GM23338 (cell line): ENCODE measurements at regions not wholly inside any gene's neighbourhood (a gene's known extent, or its start where the extent isn't known, plus 50 kb on each side); places are given as distances from the start of the nearest gene placed in this dataset.

ENCODE experiments used
- CREB1 ChIP-seq: fragments of 250-450 bp; sonication (Bioruptor Pico); IDR thresholded peaks from 2 replicates; pipeline ENCODE4 v1.5.0; 2020; ENCODE audit warnings: low read depth, mild to moderate bottlenecking, moderate library complexity
- CTCF ChIP-seq, 2 experiments: fragments of 200-600 bp in 1 of 2; sonication (generic) in 1 of 2; conservative IDR thresholded peaks; 2 replicates each; pipeline versions ENCODE4 v1.5.1 to v1.6.1; 2016 to 2017; ENCODE audit warnings: antibody characterized with exemption in 2 of 2, low read depth in 2 of 2, mild to moderate bottlenecking in 2 of 2, moderate library complexity in 1 of 2
- ETS1 ChIP-seq: IDR thresholded peaks from 2 replicates; pipeline ENCODE4 v1.6.1; 2016; ENCODE audit warnings: antibody characterized with exemption
- EZH2 ChIP-seq: fragments of 200-600 bp; sonication (generic); IDR thresholded peaks from one replicate; pipeline ENCODE4 v1.8.0; 2017; ENCODE audit warnings: antibody characterized with exemption, mild to moderate bottlenecking, low read depth; ENCODE audit not compliant: unreplicated experiment
- POLR2AphosphoS5 ChIP-seq: IDR thresholded peaks from 2 replicates; pipeline ENCODE4 v1.6.1; 2016; ENCODE audit warnings: antibody characterized with exemption, low read depth
- REST ChIP-seq: IDR thresholded peaks from one replicate; pipeline ENCODE4 v1.6.1; 2018; ENCODE audit warnings: antibody characterized with exemption; ENCODE audit not compliant: unreplicated experiment
- STAT1 ChIP-seq: IDR thresholded peaks from one replicate; pipeline ENCODE4 v1.6.1; 2016; ENCODE audit warnings: antibody characterized with exemption; ENCODE audit not compliant: unreplicated experiment
- ZNF462 ChIP-seq: fragments of 250-450 bp; sonication (Bioruptor Pico); IDR thresholded peaks from 2 replicates; pipeline ENCODE4 v1.5.0; 2020; ENCODE audit warnings: mild to moderate bottlenecking, moderate library complexity

DNA sequence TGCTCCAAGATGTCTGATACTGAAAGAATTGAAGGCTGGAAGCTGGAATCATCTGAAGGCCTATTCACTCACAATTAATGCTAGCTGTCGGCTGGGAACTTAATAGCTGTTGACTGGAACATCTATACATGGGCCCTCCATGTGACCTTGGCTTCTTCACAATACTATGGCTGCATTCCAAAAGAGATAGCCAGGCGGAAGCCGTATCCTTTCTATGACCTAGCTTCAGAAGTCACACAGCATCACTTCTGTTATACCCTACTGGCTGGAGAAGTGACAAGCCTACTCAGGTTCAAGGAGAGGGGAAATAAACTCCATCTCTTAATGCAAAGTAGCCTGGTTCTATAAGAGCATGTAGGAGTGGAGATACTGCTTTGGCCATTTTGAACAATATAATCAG lies 50.9 kb upstream of the SPRED1 start:
- no peak for TF ChIP-seq CTCF (conservative IDR thresholded peaks at IDR 0.05; ENCODE audit: low read depth in 2 of 2)
- no peak for TF ChIP-seq EZH2
- TF ChIP-seq CREB1 (CRISPR knock-in tag), result no peak
- no peak for TF ChIP-seq POLR2AphosphoS5
- TF ChIP-seq ETS1, result no peak
- no peak for TF ChIP-seq REST
- TF ChIP-seq ZNF462 (CRISPR knock-in tag), result no peak
- TF ChIP-seq STAT1, result no peak
